Common myeloid progenitor, CD34-positive (primary cell): ENCODE measurements at regions not wholly inside any gene's neighbourhood (a gene's known extent, or its start where the extent isn't known, plus 50 kb on each side); places are given as distances from the start of the nearest gene placed in this dataset.

Experiments used
- CTCF ChIA-PET: fragments of 350-600 bp; sonication (Branson Sonifier 250); formaldehyde crosslinking; loops from one replicate; lab custom pipeline; 2021; ENCODE audit warnings: antibody characterized with exemption; lab: Charles Lee
- POLR2A ChIA-PET: fragments of 350-600 bp; sonication (Branson Sonifier 250); formaldehyde crosslinking; loops from one replicate; lab custom pipeline; 2021; ENCODE audit warnings: antibody characterized with exemption; lab: Charles Lee
- DNase-seq, 3 donors: peaks; one replicate each; pipeline versions ENCODE4 v3.0.0 to v3.0.0-alpha.2; 2013
- H3K27ac ChIP-seq, 2 experiments: 1 replicate in 1 of 2; 2 replicates in 1 of 2; pipeline ENCODE4 v1.7.0; 2013; ENCODE audit warnings: inconsistent platforms in 2 of 2, low read length in 2 of 2, mild to moderate bottlenecking in 2 of 2, low read depth in 1 of 2, moderate library complexity in 1 of 2; ENCODE audit not compliant: severe bottlenecking in 2 of 2, insufficient read depth in 1 of 2, poor library complexity in 1 of 2
- H3K27me3 ChIP-seq, 5 experiments: replicated peaks in 2 of 5; 1 replicate in 3 of 5; 2 replicates in 2 of 5; pipeline versions ENCODE4 v1.6.1 to v1.7.0; 2013; ENCODE audit warnings: low read length in 4 of 5, mild to moderate bottlenecking in 2 of 5, moderate library complexity in 2 of 5, inconsistent platforms in 1 of 5; ENCODE audit not compliant: insufficient read depth in 5 of 5, control insufficient read depth in 4 of 5
- H3K36me3 ChIP-seq, 4 experiments: 1 replicate in 2 of 4; 2 replicates in 2 of 4; pipeline versions ENCODE4 v1.6.1 to v1.7.0; 2013; ENCODE audit warnings: low read length in 3 of 4, control low read depth in 1 of 4, mild to moderate bottlenecking in 1 of 4; ENCODE audit not compliant: control insufficient read depth in 4 of 4, insufficient read depth in 4 of 4
- H3K4me1 ChIP-seq, 4 experiments: 1 replicate in 3 of 4; 2 replicates in 1 of 4; pipeline versions ENCODE4 v1.6.1 to v1.7.1; 2013; ENCODE audit warnings: low read length in 3 of 4, mild to moderate bottlenecking in 3 of 4, control low read depth in 1 of 4, inconsistent platforms in 1 of 4, moderate library complexity in 1 of 4; ENCODE audit not compliant: control insufficient read depth in 4 of 4, insufficient read depth in 4 of 4; ENCODE audit errors: control extremely low read depth in 1 of 4
- H3K4me3 ChIP-seq, 7 experiments: 1 replicate in 4 of 7; 2 replicates in 3 of 7; pipeline versions ENCODE4 v1.5.1 to v1.7.0; 2013; ENCODE audit warnings: mild to moderate bottlenecking in 7 of 7, low read length in 6 of 7, moderate library complexity in 6 of 7, inconsistent platforms in 2 of 7, low read depth in 2 of 7, control low read depth in 1 of 7; ENCODE audit not compliant: insufficient read depth in 4 of 7, control insufficient read depth in 1 of 7; ENCODE audit errors: extremely low read depth in 1 of 7
- H3K9me3 ChIP-seq, 5 experiments: 1 replicate in 4 of 5; 2 replicates in 1 of 5; pipeline versions ENCODE4 v1.6.1 to v1.7.1; 2013; ENCODE audit warnings: low read length in 4 of 5, mild to moderate bottlenecking in 2 of 5, inconsistent platforms in 1 of 5, low read depth in 1 of 5, moderate library complexity in 1 of 5; ENCODE audit not compliant: control insufficient read depth in 4 of 5, insufficient read depth in 2 of 5; ENCODE audit errors: control extremely low read depth in 1 of 5
- WGBS: methylation state at CpG from one replicate; pipeline ENCODE4 v1.1.5; 2013; ENCODE audit not compliant: insufficient coverage; 5-methylcytosine and 5-hydroxymethylcytosine counted together

GRCh38 chr13:104086210-104086609 lies 1020.0 kb upstream of the SLC10A2 start:
- Histone ChIP-seq H3K4me1 (no peaks in the 10 kb centered on the region), H3K4me3 (no peak overlapping the region), H3K9me3 (peaks cover 0 to 1% (median 0%) of the 10 kb centered on the region in 5 experiments), H3K27me3 (no peaks in the 10 kb centered on the region), H3K36me3 (no peaks in the 10 kb centered on the region), H3K27ac (no peak overlapping the region)
- 100% methylated on average over 1 of the region's 1 CpG for WGBS
- no peak for DNase-seq
- ChIA-PET POLR2A (no interaction called here), CTCF (no interaction called here)

- DNase-seq: no peak
- Histone ChIP-seq H3K4me3 (no peak overlapping the region), H3K27me3 (no peaks in the 10 kb centered on the region)
Observed at GRCh38 chr13:104085611-104086010, 1019.4 kb upstream of the SLC10A2 start.

GRCh38 chr13:104074326-104074725 lies 1008.1 kb upstream of the SLC10A2 start:
- H3K27me3 ChIP-seq: no peaks in the 10 kb centered on the region
- DNase-seq: no peak
- H3K4me1 ChIP-seq: no peaks in the 10 kb centered on the region
- 100% methylated on average over 1 of the region's 2 CpGs for WGBS
- no peak overlapping the region for H3K27ac ChIP-seq
- H3K9me3 ChIP-seq: no peaks in the 10 kb centered on the region
- POLR2A ChIA-PET: interaction anchor here (0.7 kb wide), 1 partner anchor 130 kb away, joined by 3 read pairs; no protein-coding TSS in a partner anchor
- H3K4me3 ChIP-seq: no peak overlapping the region
- no peaks in the 10 kb centered on the region for H3K36me3 ChIP-seq
- CTCF ChIA-PET: no interaction called here

More at GRCh38 chr13:104085611-104086010, 1019.4 kb upstream of the SLC10A2 start:
- Histone ChIP-seq H3K9me3 (peaks cover 0 to 1% (median 0%) of the 10 kb centered on the region in 5 experiments), H3K27ac (no peak overlapping the region), H3K4me1 (no peaks in the 10 kb centered on the region), H3K36me3 (no peaks in the 10 kb centered on the region)
- ChIA-PET POLR2A (no interaction called here), CTCF (no interaction called here)
- no CpG with 5 or more reads among the region's 4 CpGs for WGBS

GRCh38 chr13:104071806-104072205 lies 1005.6 kb upstream of the SLC10A2 start:
- DNase-seq: no peak
- ChIA-PET CTCF (no interaction called here), POLR2A (no interaction called here)
- no peaks in the 10 kb centered on the region for H3K36me3 ChIP-seq
- H3K4me1 ChIP-seq: no peaks in the 10 kb centered on the region
- no peaks in the 10 kb centered on the region for H3K9me3 ChIP-seq
- no peaks in the 10 kb centered on the region for H3K27me3 ChIP-seq
- WGBS: 80% methylated on average over 2 of the region's 2 CpGs
- no peak overlapping the region for H3K4me3 ChIP-seq
- no peak overlapping the region for H3K27ac ChIP-seq

GRCh38 chr13:104065328-104065727 lies 999.1 kb upstream of the SLC10A2 start:
- POLR2A ChIA-PET: no interaction called here
- H3K4me3 ChIP-seq: no peak overlapping the region
- no peaks in the 10 kb centered on the region for H3K27me3 ChIP-seq
- H3K9me3 ChIP-seq: no peaks in the 10 kb centered on the region
- WGBS: 100% methylated on average over 1 of the region's 2 CpGs
- no peaks in the 10 kb centered on the region for H3K36me3 ChIP-seq
- CTCF ChIA-PET: no interaction called here
- no peak for DNase-seq
- no peak overlapping the region for H3K27ac ChIP-seq
- H3K4me1 ChIP-seq: no peaks in the 10 kb centered on the region

GRCh38 chr13:104057861-104058260 lies 991.6 kb upstream of the SLC10A2 start:
- DNase-seq: no peak
- no peak overlapping the region for H3K27ac ChIP-seq
- no peak overlapping the region for H3K4me3 ChIP-seq
- POLR2A ChIA-PET: no interaction called here
- H3K4me1 ChIP-seq: no peaks in the 10 kb centered on the region
- no peaks in the 10 kb centered on the region for H3K36me3 ChIP-seq
- CTCF ChIA-PET: no interaction called here
- no peaks in the 10 kb centered on the region for H3K27me3 ChIP-seq
- H3K9me3 ChIP-seq: no peaks in the 10 kb centered on the region
- 100% methylated on average over 3 of the region's 4 CpGs for WGBS

- Histone ChIP-seq H3K27me3 (no peaks in the 10 kb centered on the region), H3K4me3 (no peak overlapping the region), H3K4me1 (no peaks in the 10 kb centered on the region), H3K36me3 (no peaks in the 10 kb centered on the region), H3K9me3 (no peaks in the 10 kb centered on the region), H3K27ac (no peak overlapping the region)
- POLR2A ChIA-PET: no interaction called here
- CTCF ChIA-PET: no interaction called here
- DNase-seq: no peak
- no CpG with 5 or more reads among the region's 1 CpG for WGBS
Observed at GRCh38 chr13:104045907-104046306, 979.7 kb upstream of the SLC10A2 start.
